NCI-H2029 treated with DMSO at 0.1 percent for 48 hours (cell line): ENCODE measurements at regions not wholly inside any gene's neighbourhood (a gene's known extent, or its start where the extent isn't known, plus 50 kb on each side); places are given as distances from the start of the nearest gene placed in this dataset.
A peak's percentile ranks its signal among the peaks of the same experiment; 100 is the strongest.
"Not testable (repeated sequence)": the region's sequence is repeated elsewhere in the genome, so short reads cannot be mapped to it uniquely, and the experiment has no call there.

Experiments used
- DNase-seq: peaks from one replicate; lab custom pipeline; 2025; lab: John Stamatoyannopoulos, UW

GRCh38 chr1:199220031-199220430 is 581.2 kb downstream of the PTPRC start:
- DNase-seq = no peak

DNA sequence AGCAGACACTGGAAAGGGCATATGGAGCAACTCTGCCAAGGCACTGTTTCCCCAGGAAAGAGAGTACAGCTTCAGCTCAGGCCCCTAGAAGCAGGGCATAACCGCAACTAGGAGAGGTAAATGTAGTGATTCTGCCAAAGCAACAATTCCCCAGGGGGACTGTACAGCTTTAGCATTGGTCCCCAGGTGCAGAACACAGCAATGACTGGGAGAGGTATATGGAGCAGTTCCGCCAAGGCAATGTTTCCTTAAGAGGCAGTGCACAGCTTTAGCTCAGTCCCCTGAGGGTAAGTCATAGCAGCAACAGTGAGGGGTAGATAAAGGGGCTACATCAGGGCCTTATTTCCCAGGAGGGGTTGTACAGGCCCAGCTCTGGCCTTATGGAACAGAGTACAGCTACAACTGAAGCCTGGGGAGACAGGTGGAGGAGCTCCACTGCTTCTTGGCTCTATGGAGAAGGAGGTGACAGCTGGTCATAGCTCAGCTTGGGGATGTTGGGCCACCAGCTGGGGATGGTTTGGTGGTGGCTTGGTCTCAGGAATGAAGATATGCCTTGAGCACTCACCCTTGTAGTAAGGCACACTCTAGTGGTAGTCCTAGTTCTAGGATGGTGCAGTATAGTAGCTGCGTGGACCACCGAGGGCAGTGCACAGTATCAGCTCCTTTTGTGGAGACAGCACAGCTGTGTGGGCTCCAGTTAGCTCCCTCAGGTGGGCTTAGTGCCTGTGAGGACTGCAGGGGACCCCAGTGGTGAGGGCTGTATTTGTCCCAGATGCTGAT is 582.7 kb downstream of the PTPRC start:
- DNase-seq = no peak

DNA sequence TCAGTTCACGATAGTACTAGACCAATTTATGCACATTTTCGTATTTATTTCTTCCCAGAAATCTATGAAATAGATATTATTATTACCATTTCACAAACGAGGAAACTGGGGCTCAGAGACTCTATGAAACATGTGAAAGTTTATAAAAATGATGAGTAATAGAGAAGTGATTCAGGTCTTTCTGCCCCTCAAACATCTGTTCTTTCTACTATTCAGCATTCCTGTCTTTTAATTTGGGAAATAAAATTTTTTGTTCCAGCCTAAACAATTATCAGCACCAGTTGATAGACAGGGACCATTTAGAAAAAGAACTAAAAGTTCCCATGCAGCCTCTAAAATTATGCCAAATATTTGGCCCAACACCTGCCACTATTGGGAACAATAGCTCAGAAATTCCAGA is 585.1 kb downstream of the PTPRC start:
- no peak for DNase-seq

DNA sequence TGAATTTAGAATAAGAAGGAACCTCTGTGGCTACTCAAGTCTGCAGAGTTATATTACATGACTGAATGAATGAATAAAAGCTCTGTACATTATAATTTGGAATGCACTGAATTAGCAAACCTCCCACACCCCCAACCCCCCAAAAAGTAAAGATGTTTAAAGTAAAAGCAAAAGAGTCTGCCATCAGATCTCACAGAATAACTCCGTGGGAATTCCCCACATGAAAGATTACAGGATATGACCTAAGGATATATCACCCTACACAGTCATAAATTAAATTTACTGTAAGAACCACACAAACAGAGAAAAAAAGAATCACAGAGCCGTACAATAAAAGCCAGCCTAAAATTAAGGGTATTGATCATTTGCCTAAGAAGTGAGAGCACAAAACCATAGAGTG is 587.3 kb downstream of the PTPRC start:
- no peak for DNase-seq

GRCh38 chr1:199242147-199242546 is 603.3 kb downstream of the PTPRC start:
- DNase-seq = no peak

GRCh38 chr1:199242601-199243000 is 603.8 kb downstream of the PTPRC start:
- no peak for DNase-seq

DNA sequence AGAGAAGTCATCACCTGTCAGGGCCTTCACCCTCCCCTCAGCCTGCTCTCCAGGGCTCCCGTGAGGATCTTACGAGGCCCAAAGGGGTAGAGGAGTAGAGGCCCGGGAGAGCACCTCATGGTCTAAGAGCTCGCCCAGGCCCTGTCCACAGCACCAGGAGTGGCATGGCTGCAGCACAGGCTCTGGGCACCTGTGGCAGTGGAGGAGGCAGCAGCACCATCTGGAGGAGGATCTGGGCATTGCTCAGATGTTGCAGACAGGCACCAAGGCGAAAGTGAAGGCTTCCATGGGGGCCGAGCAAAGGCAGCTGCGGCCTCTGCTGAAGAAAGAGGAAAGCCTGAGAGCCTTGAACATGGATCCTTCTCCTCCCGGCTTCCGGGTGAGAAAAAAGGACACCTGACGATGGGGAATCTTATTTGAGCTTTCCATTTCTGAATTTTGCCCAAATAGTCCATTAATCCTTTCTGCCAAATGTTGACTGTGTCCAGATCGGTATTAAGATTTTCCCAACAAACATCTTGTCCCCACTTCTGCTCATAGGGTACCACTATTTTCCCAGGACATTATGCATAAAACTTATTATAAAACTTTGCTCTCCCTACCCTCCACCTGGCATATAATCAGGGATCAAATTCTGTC is 604.7 kb downstream of the PTPRC start:
- no peak for DNase-seq

DNA sequence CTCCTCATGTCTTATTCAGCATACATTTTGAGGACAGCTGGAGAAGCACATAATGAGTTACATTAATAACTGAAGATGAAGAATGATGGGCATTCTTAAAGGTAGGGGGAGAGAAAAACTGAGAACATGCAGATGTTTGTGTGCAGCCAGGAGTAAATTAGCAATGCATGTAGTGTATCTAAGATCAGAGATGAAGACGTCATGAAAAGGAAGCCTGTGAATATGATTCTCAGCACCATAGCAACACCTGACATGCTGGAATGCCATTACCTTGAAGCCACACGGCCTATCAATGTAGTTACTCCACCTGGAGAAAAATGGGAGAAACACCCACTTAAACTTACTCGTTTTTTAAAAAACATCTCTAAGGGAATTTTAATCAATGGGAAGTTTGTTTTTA is 607.1 kb downstream of the PTPRC start:
- no peak for DNase-seq

DNA sequence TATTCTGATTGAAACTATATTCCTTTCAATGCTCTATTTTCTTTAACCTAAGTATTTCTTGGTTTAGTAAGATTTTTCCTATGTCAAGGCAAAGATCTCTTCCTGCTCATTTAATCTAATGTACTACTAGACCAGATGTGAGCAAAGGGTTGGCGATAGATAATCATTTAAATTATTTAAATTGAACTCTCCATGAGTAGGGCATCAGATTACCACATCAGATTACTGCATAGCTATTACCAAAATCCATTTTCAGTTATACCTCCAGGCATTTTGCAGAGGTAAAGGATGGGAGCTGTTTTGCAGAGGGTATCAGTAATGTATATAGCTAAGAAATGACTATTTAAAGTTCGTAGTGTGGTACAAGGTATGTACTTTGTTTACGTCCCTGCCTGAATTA is 607.9 kb downstream of the PTPRC start:
- no peak for DNase-seq

DNA sequence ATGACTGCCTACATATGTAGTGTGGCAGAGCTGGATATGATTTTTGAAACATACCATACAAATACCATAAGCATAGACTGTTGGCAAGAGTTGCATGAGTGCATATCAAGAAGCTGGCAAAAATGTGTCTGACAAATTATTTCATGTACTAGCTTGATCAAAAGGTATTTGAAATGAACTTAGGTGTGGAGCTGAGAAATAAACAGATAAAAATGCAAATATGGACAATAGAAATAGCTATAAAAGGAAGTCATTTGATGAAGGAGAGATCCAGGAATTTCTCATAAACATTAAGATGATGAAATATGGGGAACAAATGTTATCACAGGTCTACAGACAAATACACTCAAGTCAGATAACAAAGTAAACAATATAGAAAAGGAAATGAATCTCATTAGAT is 609.1 kb downstream of the PTPRC start:
- DNase-seq = no peak

- DNase-seq = not testable (repeated sequence)
Measured at GRCh38 chr1:199254040-199254439, 615.2 kb downstream of the PTPRC start.

- no peak for DNase-seq
Measured at GRCh38 chr1:199261328-199261727, 622.5 kb downstream of the PTPRC start.

- DNase-seq = no peak
Measured at GRCh38 chr1:199264283-199264682, 625.4 kb downstream of the PTPRC start.

DNA sequence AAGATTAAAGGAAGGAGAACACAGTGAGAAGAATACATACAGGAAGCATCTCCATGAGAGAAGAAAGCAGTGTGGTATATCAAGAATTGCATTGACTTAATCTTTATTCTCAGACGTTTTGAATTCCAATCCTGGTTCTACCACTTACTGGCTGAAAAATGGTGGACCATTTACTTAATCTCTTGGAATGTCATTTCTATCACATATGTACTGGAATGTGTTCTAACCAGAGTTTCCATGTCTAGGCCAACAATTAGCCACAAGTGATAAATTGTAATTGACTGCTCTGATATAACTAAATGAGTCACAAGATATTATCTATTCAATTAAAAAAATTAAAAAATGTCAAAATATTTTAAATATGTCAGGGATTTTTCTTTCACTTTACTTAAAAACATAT is 626.1 kb downstream of the PTPRC start:
- DNase-seq = no peak

DNA sequence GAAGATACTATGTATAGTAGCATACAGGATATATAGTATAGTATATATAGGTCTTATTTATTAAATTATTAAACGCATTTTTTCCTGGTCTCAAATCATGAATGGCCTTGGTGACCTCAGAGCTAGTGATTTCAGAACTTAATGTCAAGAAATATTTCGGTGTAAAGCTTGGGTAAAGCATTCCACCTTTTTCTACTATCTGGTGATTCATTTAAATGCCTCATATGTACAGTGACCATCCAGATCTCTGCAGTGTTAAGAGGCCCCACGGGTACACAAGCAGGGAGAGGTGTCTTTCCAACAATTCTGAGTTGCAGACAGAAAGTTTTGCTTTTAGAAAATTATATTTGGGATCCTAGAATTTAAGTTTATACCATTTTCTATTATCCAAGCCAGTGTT is 626.5 kb downstream of the PTPRC start:
- DNase-seq = no peak

- no peak for DNase-seq
Measured at GRCh38 chr1:199269241-199269640, 630.4 kb downstream of the PTPRC start.

GRCh38 chr1:199272139-199272544 is 633.3 kb downstream of the PTPRC start:
- DNase-seq = no peak

- DNase-seq = no peak
Measured at GRCh38 chr1:199272628-199273086, 633.8 kb downstream of the PTPRC start.

DNA sequence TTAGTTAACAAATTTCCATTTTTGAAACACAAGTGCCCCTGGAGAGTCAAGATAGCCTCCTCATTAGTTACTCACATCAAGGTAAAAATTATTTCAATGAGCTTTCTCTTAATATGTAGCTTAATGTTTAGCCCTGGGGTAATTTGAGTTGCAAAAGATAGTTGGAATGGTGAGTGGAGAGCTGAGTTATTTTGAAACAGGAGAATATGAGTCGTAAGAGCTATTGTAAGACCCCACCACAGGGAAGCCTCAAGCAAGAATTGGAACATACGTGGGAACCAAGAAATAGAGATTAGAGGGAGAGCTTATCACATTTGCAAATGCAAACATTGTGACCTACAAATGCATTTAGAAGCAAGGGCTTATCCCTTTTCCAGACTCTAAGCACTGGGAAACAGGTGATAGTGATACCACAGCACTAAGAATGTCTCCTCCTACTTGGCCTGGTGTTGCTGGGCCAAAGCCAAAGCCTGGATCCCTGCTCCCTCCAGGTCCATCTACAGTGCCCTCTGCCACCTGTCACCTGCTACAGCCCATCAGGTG is 635.1 kb downstream of the PTPRC start:
- peak; percentile 1 for DNase-seq

DNA sequence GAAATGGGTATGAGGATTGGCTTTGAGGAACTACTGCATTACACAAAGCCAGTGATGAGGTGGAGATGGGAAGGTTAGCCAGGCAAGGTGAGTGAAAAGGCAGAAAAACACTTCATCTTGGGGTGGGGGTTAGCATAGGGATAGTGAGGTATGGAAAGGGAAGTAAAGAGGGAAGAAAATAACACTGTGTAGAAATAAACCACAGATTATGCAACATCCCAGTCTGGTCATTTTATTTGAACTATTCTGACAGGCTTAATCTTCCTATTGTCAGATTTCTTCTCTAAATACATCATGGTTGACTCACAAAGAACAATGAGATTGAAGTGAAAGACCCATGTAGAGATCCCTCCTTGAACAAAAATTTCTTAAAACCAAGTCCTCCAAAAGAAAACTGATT is 640.2 kb downstream of the PTPRC start:
- no peak for DNase-seq

DNA sequence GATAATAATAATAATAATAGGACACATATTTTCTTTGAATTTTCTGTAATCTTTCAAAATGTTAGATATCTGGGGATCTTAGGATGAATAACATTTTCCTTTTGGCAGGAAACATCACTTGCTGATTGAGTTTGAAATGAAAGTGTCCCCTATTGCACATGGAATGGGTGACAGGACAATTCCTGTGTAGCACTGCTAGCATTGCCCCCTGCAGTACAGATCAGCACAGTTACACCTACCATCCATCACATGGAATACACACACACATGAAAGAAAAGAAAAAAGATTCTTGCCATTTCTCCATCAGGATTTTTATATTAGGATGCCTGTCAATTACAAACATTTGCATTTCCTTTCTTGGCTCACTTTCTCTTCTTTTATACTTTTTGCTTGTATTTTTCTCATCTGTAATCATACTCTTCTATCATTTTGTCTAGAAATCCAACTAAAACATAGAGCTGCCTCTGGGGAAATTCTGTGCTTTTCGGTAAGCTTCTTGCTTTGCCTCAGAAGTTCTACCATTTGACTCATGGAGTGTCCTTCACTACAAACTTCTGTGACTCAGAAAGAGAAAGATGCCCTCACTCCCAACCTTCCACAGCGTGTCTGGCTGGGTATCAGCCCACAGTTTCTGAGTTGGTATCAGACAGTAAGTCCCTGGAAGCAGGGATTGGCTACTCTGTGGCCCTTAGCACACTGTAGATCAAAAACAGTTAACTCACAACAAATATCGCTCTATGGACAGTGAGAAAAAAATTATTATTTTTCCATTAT is 641.2 kb downstream of the PTPRC start:
- no peak for DNase-seq

DNA sequence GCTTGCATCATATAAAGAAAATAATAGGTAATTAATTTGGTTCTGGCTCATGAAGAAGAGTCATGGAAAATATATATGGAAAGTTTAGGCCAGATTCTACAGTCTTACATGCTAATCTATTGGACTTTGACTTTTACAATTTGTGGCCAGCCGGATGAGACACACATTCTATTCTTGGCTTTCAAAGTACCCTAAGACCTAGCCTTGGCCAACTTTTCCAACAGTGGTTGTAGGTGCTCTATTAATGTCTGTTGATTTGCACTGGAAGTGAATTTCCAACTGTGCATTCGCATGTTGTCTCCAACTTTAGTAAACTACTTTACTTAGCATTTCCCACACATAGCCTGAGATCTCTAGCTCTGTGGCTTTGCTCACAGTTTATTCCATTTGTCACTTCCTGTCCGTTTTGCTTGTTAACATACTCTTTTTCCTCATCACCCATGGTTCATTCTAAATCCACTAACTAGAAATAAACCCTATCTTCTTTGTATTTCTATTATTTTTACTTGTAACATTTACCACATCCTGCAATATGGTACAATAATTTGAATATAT is 644.0 kb downstream of the PTPRC start:
- no peak for DNase-seq
